Neural cell (in vitro differentiated cells): ENCODE measurements at regions not wholly inside any gene's neighbourhood (a gene's known extent, or its start where the extent isn't known, plus 50 kb on each side); places are given as distances from the start of the nearest gene placed in this dataset.

ENCODE experiments used
- EP300 ChIP-seq: fragments of 450-650 bp; conservative IDR thresholded peaks from 2 replicates; pipeline ENCODE4 v1.6.1; 2014; ENCODE audit warnings: antibody characterized with exemption, mild to moderate bottlenecking, moderate library complexity; ENCODE audit not compliant: poor library complexity, severe bottlenecking
- EZH2 ChIP-seq: fragments of 200-600, 300-800 bp; shearing (Covaris generic), sonication (generic); IDR thresholded peaks from 2 replicates; pipeline ENCODE4 v1.6.1; 2014; ENCODE audit warnings: antibody characterized with exemption, low read length, borderline replicate concordance, mild to moderate bottlenecking; ENCODE audit not compliant: insufficient read depth, poor library complexity, severe bottlenecking
- RAD21 ChIP-seq: fragments of 450-650 bp; conservative IDR thresholded peaks from 2 replicates; pipeline ENCODE4 v1.6.1; 2014; ENCODE audit warnings: antibody characterized with exemption, mild to moderate bottlenecking, moderate library complexity
- TF ChIP-seq, protein P1 (sequence below): fragments of 450-650 bp; IDR thresholded peaks from 2 replicates; pipeline ENCODE4 v1.5.1; 2014; ENCODE audit warnings: antibody characterized with exemption, mild to moderate bottlenecking, moderate library complexity; ENCODE audit not compliant: poor library complexity, severe bottlenecking

DNA sequence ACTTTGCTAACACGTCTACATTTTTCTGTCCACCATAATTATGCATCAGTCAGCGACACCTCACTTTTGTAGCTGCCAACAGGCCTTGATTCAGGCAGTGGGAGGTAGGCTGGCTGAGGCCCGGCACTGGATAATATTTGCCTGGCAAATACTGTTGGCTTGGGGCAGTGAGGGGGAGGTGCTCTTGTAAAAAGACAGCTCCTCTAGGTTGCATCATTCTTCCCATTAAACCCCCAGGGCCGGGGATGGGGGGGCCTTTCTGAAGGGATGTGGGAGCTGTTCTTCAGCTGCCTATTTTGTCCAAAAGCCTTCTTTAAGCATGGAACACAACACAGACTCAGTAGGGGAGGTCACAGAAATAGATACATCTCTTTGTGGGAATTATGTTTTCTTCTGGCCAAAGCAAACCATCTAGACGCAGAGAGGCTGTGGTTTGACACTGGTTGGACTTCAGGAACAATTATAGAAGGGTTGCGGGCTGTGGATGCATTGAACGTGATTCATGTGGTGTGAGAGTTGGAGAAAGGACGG is 338.3 kb upstream of the NT5E start:
- TF ChIP-seq, protein P1, sequence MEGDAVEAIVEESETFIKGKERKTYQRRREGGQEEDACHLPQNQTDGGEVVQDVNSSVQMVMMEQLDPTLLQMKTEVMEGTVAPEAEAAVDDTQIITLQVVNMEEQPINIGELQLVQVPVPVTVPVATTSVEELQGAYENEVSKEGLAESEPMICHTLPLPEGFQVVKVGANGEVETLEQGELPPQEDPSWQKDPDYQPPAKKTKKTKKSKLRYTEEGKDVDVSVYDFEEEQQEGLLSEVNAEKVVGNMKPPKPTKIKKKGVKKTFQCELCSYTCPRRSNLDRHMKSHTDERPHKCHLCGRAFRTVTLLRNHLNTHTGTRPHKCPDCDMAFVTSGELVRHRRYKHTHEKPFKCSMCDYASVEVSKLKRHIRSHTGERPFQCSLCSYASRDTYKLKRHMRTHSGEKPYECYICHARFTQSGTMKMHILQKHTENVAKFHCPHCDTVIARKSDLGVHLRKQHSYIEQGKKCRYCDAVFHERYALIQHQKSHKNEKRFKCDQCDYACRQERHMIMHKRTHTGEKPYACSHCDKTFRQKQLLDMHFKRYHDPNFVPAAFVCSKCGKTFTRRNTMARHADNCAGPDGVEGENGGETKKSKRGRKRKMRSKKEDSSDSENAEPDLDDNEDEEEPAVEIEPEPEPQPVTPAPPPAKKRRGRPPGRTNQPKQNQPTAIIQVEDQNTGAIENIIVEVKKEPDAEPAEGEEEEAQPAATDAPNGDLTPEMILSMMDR: no peak
- TF ChIP-seq RAD21 (no peak), EP300 (no peak), EZH2 (no peak)
